Astrocyte (in vitro differentiated cells and primary cell): ENCODE measurements at regions not wholly inside any gene's neighbourhood (a gene's known extent, or its start where the extent isn't known, plus 50 kb on each side); places are given as distances from the start of the nearest gene placed in this dataset.

Experiments
- DNase-seq: peaks from one replicate; pipeline ENCODE4 v3.0.0-alpha.2; 2010; ENCODE audit warnings: low read depth
- FAIRE-seq: peaks from 2 replicates; lab custom pipeline; 2011; peaks lifted over from hg19 to GRCh38; lab: Jason Lieb, UNC
- H2AFZ ChIP-seq: 2 replicates; pipeline ENCODE4 v1.6.0; 2012; ENCODE audit warnings: low read depth, low read length, inconsistent platforms
- H3K27ac ChIP-seq: 2 replicates; pipeline ENCODE4 v1.5.1; 2011; ENCODE audit warnings: low read depth, low read length, inconsistent platforms
- H3K27me3 ChIP-seq: 2 replicates; pipeline ENCODE4 v1.6.0; 2011; ENCODE audit warnings: low read length, inconsistent platforms; ENCODE audit not compliant: insufficient read depth
- H3K36me3 ChIP-seq: 2 replicates; pipeline ENCODE4 v1.5.1; 2011; ENCODE audit warnings: low read length, inconsistent platforms; ENCODE audit not compliant: insufficient read depth
- H3K4me1 ChIP-seq: 2 replicates; pipeline ENCODE4 v1.5.1; 2011; ENCODE audit warnings: low read length, inconsistent platforms; ENCODE audit not compliant: insufficient read depth
- H3K4me2 ChIP-seq: 2 replicates; pipeline ENCODE4 v1.6.0; 2012; ENCODE audit warnings: low read length, inconsistent platforms
- H3K4me3 ChIP-seq: 2 replicates; pipeline ENCODE4 v1.5.1; 2011; ENCODE audit warnings: low read depth, mild to moderate bottlenecking, low read length, inconsistent platforms; ENCODE audit not compliant: insufficient read depth
- H3K79me2 ChIP-seq: 2 replicates; pipeline ENCODE4 v1.6.0; 2012; ENCODE audit warnings: mild to moderate bottlenecking, low read length, inconsistent platforms; ENCODE audit not compliant: insufficient read depth
- H3K9ac ChIP-seq: 2 replicates; pipeline ENCODE4 v1.6.0; 2012; ENCODE audit warnings: mild to moderate bottlenecking, low read length, inconsistent platforms
- H3K9me3 ChIP-seq: 2 replicates; pipeline ENCODE4 v1.5.1; 2012; ENCODE audit warnings: low read depth, mild to moderate bottlenecking, low read length, inconsistent platforms; ENCODE audit not compliant: insufficient read depth
- H4K20me1 ChIP-seq: 2 replicates; pipeline ENCODE4 v1.6.0; 2012; ENCODE audit warnings: low read length, inconsistent platforms; ENCODE audit not compliant: insufficient read depth
- H3K27ac Mint-ChIP-seq: one replicate; pipeline ENCODE4 v1.8.0; 2021; ENCODE audit warnings: mild to moderate bottlenecking, mixed read lengths; ENCODE audit not compliant: unreplicated experiment
- H3K27me3 Mint-ChIP-seq: one replicate; pipeline ENCODE4 v1.8.0; 2021; ENCODE audit warnings: low read depth, mixed read lengths; ENCODE audit not compliant: unreplicated experiment
- H3K36me3 Mint-ChIP-seq: one replicate; pipeline ENCODE4 v1.8.0; 2021; ENCODE audit warnings: low read depth, mixed read lengths; ENCODE audit not compliant: unreplicated experiment
- H3K4me1 Mint-ChIP-seq: one replicate; pipeline ENCODE4 v1.8.0; 2021; ENCODE audit warnings: low read depth, mixed read lengths; ENCODE audit not compliant: unreplicated experiment
- H3K4me3 Mint-ChIP-seq: one replicate; pipeline ENCODE4 v1.8.0; 2021; ENCODE audit warnings: mild to moderate bottlenecking, moderate library complexity, mixed read lengths; ENCODE audit not compliant: unreplicated experiment
- H3K9me3 Mint-ChIP-seq: one replicate; pipeline ENCODE4 v1.8.0; 2021; ENCODE audit warnings: mild to moderate bottlenecking, mixed read lengths; ENCODE audit not compliant: unreplicated experiment
- CTCF ChIP-seq: IDR thresholded peaks from 2 replicates; pipeline ENCODE4 v1.5.1; 2011; ENCODE audit warnings: low read depth, mild to moderate bottlenecking, inconsistent platforms, low read length, moderate library complexity; ENCODE audit not compliant: insufficient read depth
- EZH2 ChIP-seq: IDR thresholded peaks from 2 replicates; pipeline ENCODE4 v1.6.1; 2012; ENCODE audit warnings: mild to moderate bottlenecking, low read length, inconsistent platforms; ENCODE audit not compliant: insufficient read depth

- Histone ChIP-seq H3K4me3 (no peak overlapping the region), H3K9ac (no peak overlapping the region), H3K27me3 (no peaks in the 10 kb centered on the region), H3K9me3 (no peaks in the 10 kb centered on the region), H3K36me3 (no peaks in the 10 kb centered on the region), H2AFZ (no peak overlapping the region), H3K4me2 (no peak overlapping the region), H3K4me1 (no peaks in the 10 kb centered on the region), H4K20me1 (no peaks in the 10 kb centered on the region), H3K27ac (no peak overlapping the region), H3K79me2 (no peaks in the 10 kb centered on the region)
- TF ChIP-seq CTCF (no peak), EZH2 (no peak)
- Mint-ChIP-seq H3K36me3 (no peaks in the 10 kb centered on the region), H3K27ac (no peak overlapping the region), H3K4me3 (no peak overlapping the region), H3K9me3 (peaks cover 2% of the 10 kb centered on the region), H3K4me1 (no peaks in the 10 kb centered on the region), H3K27me3 (peaks cover 20% of the 10 kb centered on the region)
- FAIRE-seq (no peak), DNase-seq (no peak)
These were observed 146.1 kb downstream of the ADRA2A start for GRCh38 chr10:111222961-111223360.

GRCh38 chr10:111231779-111232178 is 154.9 kb downstream of the ADRA2A start:
- Histone ChIP-seq H3K27me3 (no peaks in the 10 kb centered on the region), H2AFZ (no peak overlapping the region), H3K4me1 (no peaks in the 10 kb centered on the region), H3K79me2 (no peaks in the 10 kb centered on the region), H3K4me2 (no peak overlapping the region), H3K36me3 (no peaks in the 10 kb centered on the region), H3K27ac (no peak overlapping the region), H3K9ac (no peak overlapping the region), H3K9me3 (no peaks in the 10 kb centered on the region), H3K4me3 (no peak overlapping the region), H4K20me1 (no peaks in the 10 kb centered on the region)
- Mint-ChIP-seq H3K4me1 (no peaks in the 10 kb centered on the region), H3K36me3 (no peaks in the 10 kb centered on the region), H3K27ac (no peak overlapping the region), H3K9me3 (peaks cover 3% of the 10 kb centered on the region), H3K27me3 (peaks cover 10% of the 10 kb centered on the region), H3K4me3 (no peak overlapping the region)
- FAIRE-seq: no peak
- no peak for DNase-seq
- no peak for TF ChIP-seq CTCF
- no peak for TF ChIP-seq EZH2

- Histone ChIP-seq H3K27ac (no peak overlapping the region), H3K4me3 (no peak overlapping the region), H3K79me2 (no peaks in the 10 kb centered on the region), H3K9ac (no peak overlapping the region), H3K27me3 (no peaks in the 10 kb centered on the region), H3K36me3 (no peaks in the 10 kb centered on the region), H3K4me2 (no peak overlapping the region), H3K9me3 (no peaks in the 10 kb centered on the region), H4K20me1 (no peaks in the 10 kb centered on the region), H3K4me1 (no peaks in the 10 kb centered on the region), H2AFZ (no peak overlapping the region)
- peaks cover 10% of the 10 kb centered on the region for H3K27me3 Mint-ChIP-seq
- no peak for FAIRE-seq
- H3K4me3 Mint-ChIP-seq: no peak overlapping the region
- TF ChIP-seq EZH2: no peak
- no peak for TF ChIP-seq CTCF
- H3K9me3 Mint-ChIP-seq: peaks cover 3% of the 10 kb centered on the region
- no peaks in the 10 kb centered on the region for H3K4me1 Mint-ChIP-seq
- no peaks in the 10 kb centered on the region for H3K36me3 Mint-ChIP-seq
- DNase-seq: no peak
- H3K27ac Mint-ChIP-seq: no peak overlapping the region
These were observed 156.6 kb downstream of the ADRA2A start for GRCh38 chr10:111233439-111233838.
